ENCODE measurements at regions not wholly inside any gene's neighbourhood (a gene's known extent, or its start where the extent isn't known, plus 50 kb on each side); places are given as distances from the start of the nearest gene placed in this dataset.

- TF ChIP-seq RELB (IDR thresholded peaks at IDR 0.05; ENCODE audit: low read depth) (no peak), CTCF (IDR thresholded peaks at IDR 0.05 in 2 of 3, conservative IDR thresholded peaks at IDR 0.05 in 1 of 3; ENCODE audit: control insufficient read depth in 2 of 3, extremely low read depth in 1 of 3, insufficient read depth in 1 of 3, low read depth in 3 of 3, low read length in 3 of 3) (no peak), POLR2A (IDR thresholded peaks at IDR 0.05; ENCODE audit: low read depth, low read length) (no peak), NKRF (conservative IDR thresholded peaks at IDR 0.05) (no peak), REST (IDR thresholded peaks at IDR 0.05; ENCODE audit: low read depth, low read length) (no peak), WRNIP1 (IDR thresholded peaks at IDR 0.05; ENCODE audit: borderline replicate concordance, low read depth, low read length) (no peak), RAD21 (IDR thresholded peaks at IDR 0.05; ENCODE audit: insufficient read depth, low read depth, low read length) (no peak), ELK1 (IDR thresholded peaks at IDR 0.05; ENCODE audit: low read depth, low read length) (no peak), CHD2 (IDR thresholded peaks at IDR 0.05; ENCODE audit: borderline replicate concordance, low read depth, low read length) (no peak), EZH2 (IDR thresholded peaks at IDR 0.05; ENCODE audit: borderline replicate concordance, control insufficient read depth, low read depth, low read length) (no peak), NFIC (IDR thresholded peaks at IDR 0.05; ENCODE audit: low read depth, low read length) (no peak), JUND (IDR thresholded peaks at IDR 0.05; ENCODE audit: low read depth, low read length) (no peak)
Observed at GRCh38 chr5:52443187-52443586, 344.5 kb upstream of the ITGA1 start.
